RWPE2 (cell line): ENCODE measurements at regions not wholly inside any gene's neighbourhood (a gene's known extent, or its start where the extent isn't known, plus 50 kb on each side); places are given as distances from the start of the nearest gene placed in this dataset.
A peak's percentile ranks its signal among the peaks of the same experiment; 100 is the strongest.
"Not testable (repeated sequence)": the region's sequence is repeated elsewhere in the genome, so short reads cannot be mapped to it uniquely, and the experiment has no call there.

ENCODE experiments used
- ATAC-seq: fragments of 200-7000 bp; cut with Tn5 transposase; 3 replicates; pipeline ENCODE4 v1.9.1; 2021; ENCODE audit warnings: low read depth
- DNase-seq: peaks from one replicate; pipeline ENCODE4 v3.0.0-alpha.2; 2020; ENCODE audit warnings: low spot score
- H3K27ac ChIP-seq: fragments of 450-650 bp; 2 replicates; pipeline ENCODE4 v1.5.1; 2017; ENCODE audit warnings: mild to moderate bottlenecking; ENCODE audit not compliant: poor library complexity, severe bottlenecking
- H3K27me3 ChIP-seq: fragments of 250-450 bp; sonication (Bioruptor Pico); 2 replicates; pipeline ENCODE4 v1.5.1; 2021; ENCODE audit warnings: mild to moderate bottlenecking, moderate library complexity; ENCODE audit not compliant: insufficient read depth, poor library complexity, severe bottlenecking
- H3K36me3 ChIP-seq: fragments of 250-450 bp; sonication (Bioruptor Pico); 2 replicates; pipeline ENCODE4 v1.5.1; 2020; ENCODE audit warnings: low read depth, mild to moderate bottlenecking, moderate library complexity
- H3K4me1 ChIP-seq: fragments of 250-450 bp; sonication (Bioruptor Pico); 2 replicates; pipeline ENCODE4 v1.5.1; 2021; ENCODE audit warnings: mild to moderate bottlenecking, moderate library complexity; ENCODE audit not compliant: insufficient read depth, poor library complexity, severe bottlenecking
- H3K4me3 ChIP-seq: fragments of 250-450 bp; sonication (Bioruptor Pico); 2 replicates; pipeline ENCODE4 v1.5.1; 2021; ENCODE audit warnings: mild to moderate bottlenecking, moderate library complexity; ENCODE audit not compliant: severe bottlenecking
- H3K9me3 ChIP-seq: fragments of 250-450 bp; sonication (Bioruptor Pico); 2 replicates; pipeline ENCODE4 v1.5.1; 2021; ENCODE audit warnings: mild to moderate bottlenecking, moderate library complexity; ENCODE audit not compliant: severe bottlenecking

GRCh38 chr17:30650149-30650548, 172.9 kb downstream of the GOSR1 start:
- H3K27me3 ChIP-seq, H3K4me3 ChIP-seq, ATAC-seq, H3K9me3 ChIP-seq, H3K36me3 ChIP-seq, DNase-seq, H3K27ac ChIP-seq, H3K4me1 ChIP-seq: not testable (repeated sequence)

GRCh38 chr17:30648015-30648620, 170.9 kb downstream of the GOSR1 start:
- H3K4me1 ChIP-seq = not testable (repeated sequence)

GRCh38 chr17:30645875-30646274, 168.7 kb downstream of the GOSR1 start:
- not testable (repeated sequence) for H3K27ac ChIP-seq, H3K4me3 ChIP-seq, H3K4me1 ChIP-seq, H3K9me3 ChIP-seq, ATAC-seq, DNase-seq, H3K36me3 ChIP-seq, H3K27me3 ChIP-seq

More at GRCh38 chr17:30648015-30648620, 170.9 kb downstream of the GOSR1 start:
- not testable (repeated sequence) for DNase-seq, H3K27ac ChIP-seq, H3K4me3 ChIP-seq, ATAC-seq, H3K9me3 ChIP-seq, H3K27me3 ChIP-seq, H3K36me3 ChIP-seq

- not testable (repeated sequence) for H3K4me3 ChIP-seq, DNase-seq, H3K27me3 ChIP-seq, H3K36me3 ChIP-seq, H3K9me3 ChIP-seq, H3K27ac ChIP-seq, H3K4me1 ChIP-seq
- ATAC-seq = peak; percentile 84
These were observed 167.5 kb downstream of the GOSR1 start for GRCh38 chr17:30644713-30645112.

GRCh38 chr17:30644287-30644686, 167.1 kb downstream of the GOSR1 start:
- H3K27me3 ChIP-seq, H3K9me3 ChIP-seq, H3K36me3 ChIP-seq, H3K4me3 ChIP-seq, H3K4me1 ChIP-seq, H3K27ac ChIP-seq, ATAC-seq, DNase-seq: not testable (repeated sequence)

GRCh38 chr17:30641428-30641827, 164.2 kb downstream of the GOSR1 start:
- ATAC-seq, H3K4me1 ChIP-seq, DNase-seq, H3K36me3 ChIP-seq, H3K9me3 ChIP-seq, H3K27ac ChIP-seq, H3K27me3 ChIP-seq, H3K4me3 ChIP-seq: not testable (repeated sequence)

- H3K27me3 ChIP-seq, DNase-seq, H3K9me3 ChIP-seq, H3K36me3 ChIP-seq, H3K27ac ChIP-seq, H3K4me1 ChIP-seq, H3K4me3 ChIP-seq, ATAC-seq: not testable (repeated sequence)
These were observed 162.2 kb downstream of the GOSR1 start for GRCh38 chr17:30639391-30639790.

- H3K4me1 ChIP-seq, H3K36me3 ChIP-seq, DNase-seq, H3K4me3 ChIP-seq, H3K27me3 ChIP-seq, H3K9me3 ChIP-seq: not testable (repeated sequence)
- peak overlapping the region; percentile 4 for H3K27ac ChIP-seq
- ATAC-seq = peak; percentile 76
These were observed 161.8 kb downstream of the GOSR1 start for GRCh38 chr17:30638968-30639367.

- H3K4me1 ChIP-seq, H3K9me3 ChIP-seq, H3K27me3 ChIP-seq, H3K36me3 ChIP-seq, ATAC-seq, DNase-seq, H3K4me3 ChIP-seq, H3K27ac ChIP-seq: not testable (repeated sequence)
These were observed 154.4 kb downstream of the GOSR1 start for GRCh38 chr17:30631651-30632050.

GRCh38 chr17:30625380-30625779, 148.2 kb downstream of the GOSR1 start:
- H3K27ac ChIP-seq, H3K36me3 ChIP-seq, H3K4me1 ChIP-seq, H3K9me3 ChIP-seq, H3K27me3 ChIP-seq, H3K4me3 ChIP-seq, DNase-seq, ATAC-seq: not testable (repeated sequence)

GRCh38 chr17:30624180-30624579, 147.0 kb downstream of the GOSR1 start:
- H3K27ac ChIP-seq, H3K27me3 ChIP-seq, H3K4me1 ChIP-seq, H3K4me3 ChIP-seq, H3K9me3 ChIP-seq, ATAC-seq, DNase-seq, H3K36me3 ChIP-seq: not testable (repeated sequence)

GRCh38 chr17:30609682-30610081, 132.5 kb downstream of the GOSR1 start:
- H3K27me3 ChIP-seq, H3K27ac ChIP-seq, DNase-seq, H3K4me3 ChIP-seq, H3K36me3 ChIP-seq, ATAC-seq, H3K4me1 ChIP-seq, H3K9me3 ChIP-seq: not testable (repeated sequence)
